Activated CD8-positive, alpha-beta memory T cell treated with anti-CD3 and anti-CD28 coated beads for 36 hours (primary cell): ENCODE measurements at regions not wholly inside any gene's neighbourhood (a gene's known extent, or its start where the extent isn't known, plus 50 kb on each side); places are given as distances from the start of the nearest gene placed in this dataset.
"Not testable (repeated sequence)": the region's sequence is repeated elsewhere in the genome, so short reads cannot be mapped to it uniquely, and the experiment has no call there.

Source experiments
- CTCF ChIA-PET: fragments of 350-600 bp; sonication (Branson Sonifier 250); formaldehyde crosslinking; loops from one replicate; lab custom pipeline; 2021; ENCODE audit warnings: antibody characterized with exemption; lab: Charles Lee
- POLR2A ChIA-PET: fragments of 350-600 bp; sonication (Branson Sonifier 250); formaldehyde crosslinking; loops from one replicate; lab custom pipeline; 2021; ENCODE audit warnings: antibody characterized with exemption; lab: Charles Lee

- ChIA-PET POLR2A (interaction anchor here (0.7 kb wide), 1 partner anchor 649 kb away, joined by 3 read pairs; no protein-coding TSS in a partner anchor), CTCF (interaction anchor here (1.1 to 1.7 kb wide), 2 partner anchors 8 to 19 kb away, joined by 3 to 6 read pairs; no protein-coding TSS in a partner anchor)
Measured at GRCh38 chr6:11373208-11373607, 140.7 kb upstream of the NEDD9 start.

DNA sequence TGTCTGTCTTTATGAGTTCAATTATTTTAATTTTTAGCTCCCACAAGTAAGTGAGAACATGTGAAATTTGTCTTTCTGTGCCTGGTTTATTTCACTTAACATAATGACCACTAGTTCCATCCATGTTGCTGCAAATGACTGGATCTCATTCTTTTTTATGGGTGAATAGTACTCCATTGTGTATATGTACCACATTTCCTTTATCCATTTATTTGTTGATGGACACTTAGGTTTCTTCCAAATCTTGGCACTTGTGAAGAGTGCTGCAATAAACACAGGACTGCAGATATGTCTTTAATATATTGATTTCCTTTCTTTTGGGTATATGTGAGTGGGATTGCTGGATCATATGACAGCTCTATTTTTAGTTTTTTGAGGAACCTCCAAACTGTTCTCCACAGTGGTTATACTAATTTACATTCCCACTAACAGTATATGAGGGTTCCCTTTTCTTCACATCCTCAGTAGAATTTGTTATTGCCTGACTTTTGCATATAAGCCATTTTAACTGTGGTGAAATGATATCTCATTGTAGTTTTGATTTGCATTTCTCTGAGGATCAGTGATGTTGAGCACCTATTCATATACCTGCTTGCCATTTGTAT, 139.8 kb upstream of the NEDD9 start:
- POLR2A ChIA-PET = not testable (repeated sequence)

GRCh38 chr6:11370191-11371018, 137.9 kb upstream of the NEDD9 start:
- CTCF ChIA-PET = no interaction called here
- POLR2A ChIA-PET = no interaction called here

More for the DNA sequence above, 139.8 kb upstream of the NEDD9 start:
- CTCF ChIA-PET = interaction anchor here (1.1 to 1.2 kb wide), 2 partner anchors 9 to 17 kb away, joined by 3 read pairs; no protein-coding TSS in a partner anchor

DNA sequence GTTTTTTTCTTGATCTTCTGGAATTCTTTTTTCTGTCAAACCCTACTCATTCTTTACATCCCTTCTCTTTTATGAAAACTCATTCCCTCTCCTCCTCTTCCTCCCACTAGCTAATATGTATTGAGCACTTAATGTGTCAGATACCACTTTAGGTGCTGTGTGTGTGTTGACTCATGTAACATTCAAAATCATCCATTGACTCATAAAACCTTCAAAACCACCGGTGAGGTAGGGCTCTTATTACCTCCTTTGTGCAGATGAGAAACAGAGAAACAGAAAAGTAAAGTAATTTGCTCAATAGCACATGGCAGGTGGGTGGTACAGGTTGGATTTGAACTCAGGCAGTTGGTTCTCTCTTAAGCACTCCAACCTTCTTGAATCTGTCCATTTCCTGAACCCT, 136.3 kb upstream of the NEDD9 start:
- ChIA-PET CTCF (no interaction called here), POLR2A (interaction anchor here (1.6 to 1.8 kb wide), 2 partner anchors 13 to 136 kb away, joined by 6 read pairs; partner anchors contain the start of gene NEDD9)

GRCh38 chr6:11368264-11368663, 135.8 kb upstream of the NEDD9 start:
- ChIA-PET POLR2A (interaction anchor here (1.6 to 2.0 kb wide), 3 partner anchors 14 to 136 kb away, joined by 4 to 6 read pairs (median 6); partner anchors contain the start of gene NEDD9), CTCF (no interaction called here)

DNA sequence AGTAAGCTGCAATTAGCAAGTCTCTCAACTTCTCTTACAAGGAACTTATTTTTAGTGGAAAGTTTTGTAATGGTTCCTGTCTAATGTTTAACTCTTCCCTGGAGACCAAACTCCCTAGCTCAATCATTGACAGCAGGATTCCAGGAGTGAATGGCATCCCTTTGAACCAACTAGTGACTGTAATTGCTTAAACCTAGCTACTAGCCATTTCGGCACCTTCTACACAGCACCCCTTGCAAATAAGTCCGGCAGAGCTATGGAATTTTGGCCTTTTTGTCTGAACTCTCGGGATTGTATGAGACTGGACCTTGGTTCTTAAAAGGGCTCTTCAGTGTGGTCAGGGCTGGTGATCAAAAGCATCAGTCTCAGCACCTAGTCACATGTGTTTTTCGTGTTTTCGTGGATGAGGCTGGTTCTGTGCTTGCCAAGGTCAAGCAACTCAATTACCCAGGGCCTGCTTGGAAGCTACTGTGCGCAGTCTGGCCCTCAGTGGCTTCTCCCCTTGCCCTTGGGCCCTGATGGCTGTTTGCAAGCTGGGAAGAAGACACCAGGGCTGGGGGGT, 135.3 kb upstream of the NEDD9 start:
- CTCF ChIA-PET = interaction anchor here (1.5 to 1.8 kb wide), 3 partner anchors 14 to 137 kb away, joined by 3 to 7 read pairs (median 4); no protein-coding TSS in a partner anchor

DNA sequence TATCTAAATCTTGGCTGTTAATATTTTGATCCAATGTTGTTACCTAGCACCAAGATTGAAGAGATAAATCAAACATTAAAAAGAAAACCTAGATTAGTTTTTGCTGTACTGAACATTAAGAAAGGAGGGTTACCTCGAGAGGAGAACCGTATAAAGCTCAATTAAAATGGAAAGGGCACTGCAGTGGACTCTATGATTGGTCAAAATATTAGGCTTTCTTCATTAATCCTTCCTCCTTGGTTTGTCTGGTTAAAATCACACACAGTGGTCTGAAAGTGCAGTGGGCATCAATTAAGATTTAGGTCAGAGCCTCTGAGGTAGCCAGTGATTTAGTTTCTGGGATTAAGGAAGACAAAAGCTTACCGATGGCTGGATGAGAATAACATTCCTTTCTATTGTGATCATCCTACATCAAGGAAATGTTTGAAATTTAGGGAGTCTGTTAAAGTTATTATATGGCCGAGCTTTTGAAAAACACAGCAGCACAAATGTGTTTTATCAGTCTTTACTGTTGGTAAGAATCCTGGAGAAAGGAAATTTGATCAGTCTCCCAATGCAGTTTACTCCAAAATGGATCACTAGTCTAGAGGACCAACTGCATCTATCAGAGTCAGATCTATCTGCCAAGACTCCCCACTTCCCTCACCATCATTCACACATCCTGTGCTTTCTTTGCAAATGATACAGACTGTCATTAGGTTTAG, 134.6 kb upstream of the NEDD9 start:
- CTCF ChIA-PET = interaction anchor here (0.9 to 1.8 kb wide), 4 partner anchors 15 to 136 kb away, joined by 3 to 7 read pairs (median 4); no protein-coding TSS in a partner anchor
- POLR2A ChIA-PET = interaction anchor here (1.0 to 2.0 kb wide), 4 partner anchors 13 to 135 kb away, joined by 4 to 8 read pairs (median 6); partner anchors contain the start of gene NEDD9

More for the DNA sequence above, 135.3 kb upstream of the NEDD9 start:
- POLR2A ChIA-PET = interaction anchor here (1.5 to 2.0 kb wide), 4 partner anchors 13 to 135 kb away, joined by 4 to 8 read pairs (median 6); partner anchors contain the start of gene NEDD9

DNA sequence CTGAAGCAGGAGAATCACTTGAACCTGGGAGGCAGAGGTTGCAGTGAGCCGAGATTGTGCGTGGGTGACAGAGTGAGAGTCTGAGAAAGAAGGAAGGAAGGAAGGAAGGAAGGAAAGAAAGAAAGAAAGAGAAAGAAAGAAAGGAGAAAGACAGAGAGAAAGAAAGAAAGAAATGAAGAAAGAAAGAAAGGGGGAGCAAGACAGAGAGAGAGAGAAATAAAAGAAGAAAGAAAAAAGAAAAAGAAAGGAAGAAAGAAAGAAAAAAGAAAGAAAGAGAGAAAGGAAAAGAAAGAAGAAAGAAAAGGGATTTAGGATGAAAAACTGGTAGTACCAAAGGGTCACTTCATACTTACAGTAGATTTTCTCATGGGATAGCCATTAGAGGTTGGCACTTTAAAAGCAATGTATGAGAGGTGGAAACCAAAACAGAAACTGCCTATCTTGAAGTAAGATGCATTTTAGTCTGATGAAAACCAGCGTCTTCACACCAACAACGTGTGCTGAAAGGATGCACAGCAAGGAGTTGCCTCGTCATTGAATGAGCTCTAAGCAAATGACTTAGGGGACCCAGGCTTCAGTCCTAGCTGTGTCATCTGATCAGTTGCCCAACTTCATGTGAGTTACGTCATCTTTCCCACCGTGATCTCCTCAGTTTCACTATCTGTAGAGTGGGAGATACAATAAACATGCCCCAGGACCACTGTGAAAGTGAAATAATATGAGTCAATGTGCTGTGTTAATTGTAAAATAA, 133.9 kb upstream of the NEDD9 start:
- ChIA-PET POLR2A (interaction anchor here (0.6 to 2.0 kb wide), 4 partner anchors 12 to 105 kb away, joined by 4 to 8 read pairs (median 5); no protein-coding TSS in a partner anchor), CTCF (interaction anchor here (0.9 to 1.8 kb wide), 4 partner anchors 15 to 135 kb away, joined by 3 to 7 read pairs (median 4); no protein-coding TSS in a partner anchor)

DNA sequence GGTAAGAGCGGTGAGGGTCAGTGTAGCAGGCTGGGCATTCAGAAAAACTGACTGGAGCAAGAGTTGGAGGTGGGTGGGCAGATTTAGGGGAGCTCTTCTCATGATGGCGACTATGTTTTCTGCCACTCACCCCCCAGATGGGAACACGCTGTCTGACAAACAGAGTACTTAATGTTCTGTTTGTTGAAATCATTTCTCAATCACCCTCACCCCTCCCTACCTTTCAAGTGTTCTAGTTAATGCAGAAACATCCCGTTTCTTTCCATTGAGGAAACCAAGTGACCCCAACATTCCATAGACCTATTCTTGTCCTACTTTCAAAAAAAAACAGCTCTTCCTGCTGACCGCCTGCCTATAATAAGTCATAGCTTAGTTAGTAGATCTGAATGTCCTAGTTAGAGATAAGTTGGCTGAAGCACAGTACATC, 132.5 kb upstream of the NEDD9 start:
- ChIA-PET POLR2A (interaction anchor here (0.8 kb wide), 1 partner anchor 17 kb away, joined by 3 read pairs; no protein-coding TSS in a partner anchor), CTCF (interaction anchor here (1.2 to 2.2 kb wide), 2 partner anchors 89 to 221 kb away, joined by 3 to 8 read pairs; no protein-coding TSS in a partner anchor)

DNA sequence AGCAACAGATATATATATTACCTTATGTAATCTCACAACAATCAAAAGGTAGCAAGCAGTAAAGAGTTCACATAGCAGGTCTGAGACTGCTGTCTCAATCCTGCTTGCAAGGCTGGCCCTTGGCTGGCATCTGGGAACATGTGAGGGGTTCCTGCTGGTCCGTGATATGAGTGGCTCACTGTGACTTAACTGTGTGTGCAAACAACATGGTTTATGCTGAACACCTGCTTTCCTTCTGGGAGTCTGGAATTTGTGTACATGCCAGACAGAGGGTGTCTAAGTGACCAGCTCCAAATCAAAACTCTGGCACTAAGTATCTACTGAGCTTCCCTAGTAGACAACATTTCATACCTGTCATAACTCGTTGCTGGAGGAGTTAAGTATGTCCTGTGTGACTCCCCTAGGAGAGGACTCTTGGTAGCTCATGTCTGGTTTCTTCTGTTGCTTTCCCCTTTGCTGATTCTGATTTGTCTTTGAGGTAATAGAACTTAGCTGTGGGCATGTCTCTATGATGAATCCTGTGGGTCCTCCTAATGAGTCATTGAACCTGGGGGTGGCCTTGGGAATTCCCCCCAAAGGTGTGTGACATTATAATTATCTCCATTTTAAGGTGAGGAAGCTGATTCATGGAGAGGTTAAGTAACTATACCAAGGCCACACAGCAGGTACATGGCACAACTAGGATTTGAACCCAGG, 131.6 kb upstream of the NEDD9 start:
- CTCF ChIA-PET = interaction anchor here (1.2 to 2.2 kb wide), 3 partner anchors 10 to 220 kb away, joined by 3 to 8 read pairs (median 6); no protein-coding TSS in a partner anchor
- POLR2A ChIA-PET = interaction anchor here (0.6 to 0.9 kb wide), 5 partner anchors 10 to 133 kb away, joined by 3 to 5 read pairs (median 3); no protein-coding TSS in a partner anchor

- POLR2A ChIA-PET = interaction anchor here (1.0 to 1.1 kb wide), 2 partner anchors 9 to 20 kb away, joined by 3 read pairs; no protein-coding TSS in a partner anchor
- CTCF ChIA-PET = interaction anchor here (1.2 to 2.1 kb wide), 2 partner anchors 17 to 134 kb away, joined by 3 to 6 read pairs; no protein-coding TSS in a partner anchor
Measured at GRCh38 chr6:11362564-11362963, 130.1 kb upstream of the NEDD9 start.

GRCh38 chr6:11358904-11359830, 126.7 kb upstream of the NEDD9 start:
- CTCF ChIA-PET = interaction anchor here (1.4 kb wide), 1 partner anchor 20 kb away, joined by 4 read pairs; no protein-coding TSS in a partner anchor
- POLR2A ChIA-PET = interaction anchor here (0.6 kb wide), 1 partner anchor 49 kb away, joined by 3 read pairs; no protein-coding TSS in a partner anchor

DNA sequence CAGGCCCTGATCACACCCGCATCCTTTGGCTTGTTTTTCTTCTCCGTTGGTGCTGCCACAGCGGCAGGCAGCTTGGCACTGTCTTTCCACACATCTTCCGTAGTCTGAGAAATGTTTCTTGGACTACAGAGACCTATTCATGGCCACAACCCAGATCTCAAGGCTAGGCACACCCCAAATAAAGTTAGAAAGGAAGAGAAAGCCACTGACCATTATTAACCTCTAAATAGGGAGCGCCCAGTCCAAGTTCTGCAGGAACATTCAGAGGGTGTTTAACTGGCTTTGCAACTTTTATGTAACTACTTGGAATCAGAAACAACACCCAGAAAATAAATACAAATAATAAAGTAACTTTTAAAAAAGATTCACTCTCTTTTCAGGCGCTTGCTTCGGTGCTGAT, 124.8 kb upstream of the NEDD9 start:
- CTCF ChIA-PET = no interaction called here
- POLR2A ChIA-PET = no interaction called here

GRCh38 chr6:11356404-11357155, 124.1 kb upstream of the NEDD9 start:
- CTCF ChIA-PET = interaction anchor here (1.4 kb wide), 1 partner anchor 15 kb away, joined by 3 read pairs; no protein-coding TSS in a partner anchor
- POLR2A ChIA-PET = no interaction called here
